GM12865 (cell line): ENCODE measurements at regions not wholly inside any gene's neighbourhood (a gene's known extent, or its start where the extent isn't known, plus 50 kb on each side); places are given as distances from the start of the nearest gene placed in this dataset.

Experiments
- DNase-seq: peaks from one replicate; pipeline ENCODE4 v3.0.0; 2010; ENCODE audit warnings: low read depth
- H3K4me3 ChIP-seq: 2 replicates; pipeline ENCODE4 v1.5.1; 2011; ENCODE audit warnings: mild to moderate bottlenecking, low read depth, low read length, control low read depth
- TF ChIP-seq, protein P1 (sequence below): IDR thresholded peaks from 2 replicates; pipeline ENCODE4 v1.5.1; 2011; ENCODE audit warnings: low read length, control low read depth, low read depth, inconsistent platforms; ENCODE audit not compliant: insufficient read depth; ENCODE audit errors: missing control alignments

- H3K4me3 ChIP-seq = no peak overlapping the region
- no peak for DNase-seq
- TF ChIP-seq, protein P1, sequence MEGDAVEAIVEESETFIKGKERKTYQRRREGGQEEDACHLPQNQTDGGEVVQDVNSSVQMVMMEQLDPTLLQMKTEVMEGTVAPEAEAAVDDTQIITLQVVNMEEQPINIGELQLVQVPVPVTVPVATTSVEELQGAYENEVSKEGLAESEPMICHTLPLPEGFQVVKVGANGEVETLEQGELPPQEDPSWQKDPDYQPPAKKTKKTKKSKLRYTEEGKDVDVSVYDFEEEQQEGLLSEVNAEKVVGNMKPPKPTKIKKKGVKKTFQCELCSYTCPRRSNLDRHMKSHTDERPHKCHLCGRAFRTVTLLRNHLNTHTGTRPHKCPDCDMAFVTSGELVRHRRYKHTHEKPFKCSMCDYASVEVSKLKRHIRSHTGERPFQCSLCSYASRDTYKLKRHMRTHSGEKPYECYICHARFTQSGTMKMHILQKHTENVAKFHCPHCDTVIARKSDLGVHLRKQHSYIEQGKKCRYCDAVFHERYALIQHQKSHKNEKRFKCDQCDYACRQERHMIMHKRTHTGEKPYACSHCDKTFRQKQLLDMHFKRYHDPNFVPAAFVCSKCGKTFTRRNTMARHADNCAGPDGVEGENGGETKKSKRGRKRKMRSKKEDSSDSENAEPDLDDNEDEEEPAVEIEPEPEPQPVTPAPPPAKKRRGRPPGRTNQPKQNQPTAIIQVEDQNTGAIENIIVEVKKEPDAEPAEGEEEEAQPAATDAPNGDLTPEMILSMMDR = no peak
Observed at GRCh38 chr3:139104062-139104461, 59.4 kb upstream of the PRR23C start.

DNA sequence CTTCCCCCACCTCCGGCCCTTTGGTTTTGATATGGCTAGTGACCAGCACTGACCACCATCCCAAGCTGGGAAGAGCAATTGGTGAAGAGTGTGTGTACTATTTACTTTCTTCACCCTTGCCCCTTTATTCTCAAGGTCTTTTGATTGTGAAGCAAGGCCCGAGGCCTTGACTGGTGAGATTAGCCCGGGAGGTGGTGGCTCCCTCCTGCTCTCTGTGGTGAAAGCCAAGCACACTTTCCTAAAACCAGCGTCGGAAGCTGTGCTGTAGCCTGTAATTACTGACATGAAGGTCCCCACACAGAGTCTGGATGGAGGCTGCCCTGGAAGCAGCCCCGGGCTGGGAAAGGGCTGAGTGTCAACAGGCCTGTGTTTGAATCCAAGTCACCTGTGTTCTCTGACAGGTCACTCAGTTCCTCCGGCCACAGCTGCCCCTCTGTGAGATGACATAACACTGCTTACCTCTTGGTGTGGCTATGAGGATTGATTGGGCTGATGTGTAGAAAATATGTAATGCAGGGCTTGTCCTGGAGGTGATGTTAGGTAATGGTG, 60.5 kb upstream of the PRR23C start:
- no peak for DNase-seq
- TF ChIP-seq, protein P1 = no peak
- no peak overlapping the region for H3K4me3 ChIP-seq

- TF ChIP-seq, protein P1 = no peak
- no peak for DNase-seq
- H3K4me3 ChIP-seq = no peak overlapping the region
Observed at GRCh38 chr3:139106013-139106932, 61.6 kb upstream of the PRR23C start.

DNA sequence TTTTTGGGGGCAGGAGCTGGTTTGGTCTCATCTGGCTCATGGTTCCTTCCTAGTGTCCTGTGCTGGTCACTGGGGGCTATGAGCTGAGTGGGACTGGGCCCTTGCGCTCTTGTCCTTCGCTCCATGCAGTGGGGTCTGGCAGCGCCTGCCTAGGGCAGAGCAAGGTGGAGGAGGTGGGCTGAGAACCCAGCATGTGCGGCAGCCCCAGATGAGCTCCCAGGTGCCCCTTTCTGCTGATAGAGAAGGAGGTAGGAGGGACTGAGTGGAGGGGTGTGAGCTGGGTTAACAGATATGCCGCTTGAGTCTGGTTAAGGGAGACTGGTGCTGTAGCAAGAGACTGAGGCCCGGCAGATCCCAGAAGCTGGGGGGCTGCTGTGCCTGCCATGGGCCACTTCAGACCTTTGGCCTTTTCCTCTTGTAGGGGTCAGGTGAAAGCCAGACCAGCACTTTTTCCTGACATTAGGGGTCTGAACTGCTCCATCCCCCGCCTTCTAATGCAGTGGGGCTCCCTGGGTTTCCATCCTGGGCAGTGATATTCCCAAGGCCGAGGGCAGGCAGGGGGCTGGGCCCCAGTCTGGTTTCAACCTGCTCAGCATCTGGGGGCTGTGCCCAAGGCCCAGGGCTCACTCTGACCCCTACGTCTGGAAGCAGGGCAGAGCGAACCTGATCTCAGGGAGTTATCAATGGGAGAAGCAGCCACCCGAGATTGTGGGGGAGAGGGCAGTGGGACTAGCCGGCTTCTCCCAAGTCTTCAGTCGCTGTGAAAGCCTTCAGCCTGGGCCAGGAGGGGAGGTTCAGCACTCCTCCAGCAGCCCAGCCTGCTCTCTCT, 62.9 kb upstream of the PRR23C start:
- H3K4me3 ChIP-seq = no peak overlapping the region
- no peak for DNase-seq
- TF ChIP-seq, protein P1 = no peak

DNA sequence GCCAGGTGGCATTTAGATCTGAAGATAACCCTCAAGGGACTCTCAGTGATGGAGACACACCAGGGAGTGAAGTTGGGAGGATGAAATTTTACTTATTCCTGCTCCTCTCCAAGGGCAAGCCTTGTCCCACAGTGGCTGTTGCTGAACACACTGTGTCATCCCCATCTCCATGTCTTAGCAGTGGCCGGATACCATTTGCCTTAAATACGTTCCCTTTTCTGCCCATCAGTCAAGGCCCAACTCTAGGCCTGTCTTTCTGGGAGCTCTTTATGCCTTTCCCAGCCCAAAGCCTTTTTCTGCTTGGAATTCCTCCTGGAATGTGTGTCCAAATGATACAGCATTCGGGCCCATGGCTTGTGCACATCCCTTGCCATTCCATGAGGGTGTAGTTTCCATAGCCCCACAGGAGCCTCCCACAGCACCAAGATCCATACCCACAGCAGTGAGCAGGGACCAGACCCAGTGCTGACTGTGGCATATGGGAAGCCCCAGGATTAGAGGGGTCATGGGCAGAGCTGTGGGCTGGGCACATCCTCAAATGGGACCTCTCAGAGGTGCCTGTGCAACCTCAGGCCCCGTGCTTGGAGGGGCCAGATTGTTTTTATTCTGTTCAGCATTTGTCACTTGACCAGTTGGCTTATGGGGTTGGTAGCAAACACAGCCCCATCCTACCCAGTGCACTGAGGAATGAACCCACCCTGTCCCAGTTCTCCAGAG, 63.7 kb upstream of the PRR23C start:
- DNase-seq = no peak
- no peak overlapping the region for H3K4me3 ChIP-seq
- TF ChIP-seq, protein P1 = no peak

GRCh38 chr3:139109271-139109670, 64.6 kb upstream of the PRR23C start:
- H3K4me3 ChIP-seq = no peak overlapping the region
- no peak for DNase-seq
- TF ChIP-seq, protein P1 = no peak
